HG03060 (cell line): ENCODE measurements at regions not wholly inside any gene's neighbourhood (a gene's known extent, or its start where the extent isn't known, plus 50 kb on each side); places are given as distances from the start of the nearest gene placed in this dataset.
"Not testable (repeated sequence)": the region's sequence is repeated elsewhere in the genome, so short reads cannot be mapped to it uniquely, and the experiment has no call there.

Source experiments
- ATAC-seq: cut with Tn5 transposase; IDR thresholded peaks from one replicate; pipeline ENCODE4 v1.9.1; 2021; ENCODE audit warnings: low read depth, moderate number of reproducible peaks; ENCODE audit not compliant: unreplicated experiment

GRCh38 chr5:158233735-158234322 lies 374.9 kb upstream of the CLINT1 start:
- no peak for ATAC-seq

DNA sequence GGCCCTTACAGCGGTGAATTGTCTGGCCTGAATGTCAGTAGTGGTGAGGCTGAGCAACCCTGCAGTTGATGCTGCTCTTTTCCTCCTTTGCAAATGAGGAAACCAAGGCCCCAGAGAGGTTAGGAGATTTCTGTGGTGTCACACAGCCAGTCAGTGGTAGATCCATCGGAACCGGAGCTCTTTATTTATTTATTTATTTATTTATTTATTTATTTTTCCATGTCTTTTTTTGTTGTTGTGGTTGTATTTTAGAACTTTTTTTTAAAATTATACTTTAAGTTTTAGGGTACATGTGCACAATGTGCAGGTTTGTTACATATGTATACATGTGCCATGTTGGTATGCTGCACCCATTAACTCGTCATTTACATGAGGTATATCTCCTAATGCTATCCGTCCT lies 368.4 kb upstream of the CLINT1 start:
- ATAC-seq, result not testable (repeated sequence)

- ATAC-seq, result no peak
Measured at GRCh38 chr5:158226496-158226895, 367.6 kb upstream of the CLINT1 start.

- no peak for ATAC-seq
Measured at GRCh38 chr5:158224253-158224652, 365.3 kb upstream of the CLINT1 start.

- no peak for ATAC-seq
Measured at GRCh38 chr5:158223054-158223600, 364.2 kb upstream of the CLINT1 start.

GRCh38 chr5:158212917-158213316 lies 354.0 kb upstream of the CLINT1 start:
- no peak for ATAC-seq

- ATAC-seq, result no peak
Measured at GRCh38 chr5:158212237-158212636, 353.3 kb upstream of the CLINT1 start.

DNA sequence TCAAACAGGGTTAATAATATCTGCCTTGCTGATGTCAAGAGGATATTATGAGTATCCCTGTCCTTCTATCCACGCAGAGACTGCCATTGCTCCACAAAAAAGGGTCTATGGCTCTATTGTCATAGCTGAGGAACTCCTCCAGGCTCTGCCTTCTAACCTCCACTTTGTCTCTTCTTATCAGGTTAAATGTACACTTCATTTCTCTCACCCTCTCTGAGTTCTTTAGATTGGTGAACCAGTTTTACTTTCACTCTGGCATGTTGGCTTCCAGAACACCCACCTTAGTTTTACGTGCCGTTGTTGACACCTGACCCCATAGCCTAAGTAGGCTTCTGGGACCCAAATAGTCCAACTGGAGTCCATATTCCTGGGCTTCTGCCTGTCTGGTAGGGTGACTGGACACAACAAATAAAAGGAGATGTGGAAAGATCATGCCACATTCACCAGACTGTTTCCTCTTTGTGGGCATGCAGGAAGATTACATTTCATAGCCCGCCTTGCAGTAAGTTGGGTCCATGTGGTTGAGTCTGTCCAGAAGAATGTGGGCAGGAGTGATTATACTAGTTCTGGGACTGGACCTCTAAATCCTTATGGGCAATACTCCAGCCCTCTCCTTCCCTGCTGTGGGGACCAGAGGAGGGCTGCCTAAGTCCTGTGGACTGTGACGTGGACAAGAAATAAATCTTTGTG lies 350.4 kb upstream of the CLINT1 start:
- ATAC-seq, result no peak

DNA sequence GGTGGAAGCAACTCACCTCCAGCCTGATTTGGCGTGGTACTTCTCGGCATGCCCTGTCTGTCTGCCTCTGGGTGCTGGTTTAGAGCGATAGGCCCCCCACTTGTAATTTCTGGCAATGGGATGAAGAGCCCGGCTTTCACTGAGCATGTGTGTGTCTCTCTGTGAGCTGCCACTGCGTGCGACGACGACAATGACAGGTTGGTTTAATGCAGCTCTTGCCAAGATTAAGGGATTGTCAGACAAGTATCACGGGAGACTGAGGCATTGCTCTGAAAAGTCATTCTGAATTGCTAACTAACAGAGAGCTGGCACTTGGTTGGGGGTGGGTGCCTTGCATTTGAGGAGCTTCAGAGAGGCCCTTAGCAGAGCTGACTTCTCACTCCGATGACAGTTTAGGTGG lies 348.8 kb upstream of the CLINT1 start:
- ATAC-seq, result no peak

- no peak for ATAC-seq
Measured at GRCh38 chr5:158205992-158206391, 347.0 kb upstream of the CLINT1 start.

DNA sequence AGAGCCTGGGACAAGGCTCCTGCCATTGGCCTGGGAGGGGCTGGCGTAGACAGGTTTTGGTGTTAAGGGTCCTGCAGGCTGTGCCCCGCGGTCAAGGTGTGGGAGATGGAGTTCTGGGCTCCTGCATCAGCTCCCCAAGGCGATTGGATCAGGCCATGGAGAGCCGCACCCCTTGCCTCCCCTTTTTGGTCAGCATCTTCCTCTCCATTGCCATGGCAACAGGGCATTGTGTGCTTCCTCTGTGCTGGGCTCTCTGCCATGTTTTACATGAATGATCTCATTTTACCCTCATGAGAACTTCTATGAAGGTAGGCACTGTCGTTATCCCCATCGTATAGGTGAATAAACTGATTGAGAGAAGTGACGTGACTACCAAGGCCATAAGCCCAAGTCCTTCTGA lies 344.3 kb upstream of the CLINT1 start:
- no peak for ATAC-seq

- ATAC-seq, result no peak
Measured at GRCh38 chr5:158202801-158203200, 343.9 kb upstream of the CLINT1 start.

DNA sequence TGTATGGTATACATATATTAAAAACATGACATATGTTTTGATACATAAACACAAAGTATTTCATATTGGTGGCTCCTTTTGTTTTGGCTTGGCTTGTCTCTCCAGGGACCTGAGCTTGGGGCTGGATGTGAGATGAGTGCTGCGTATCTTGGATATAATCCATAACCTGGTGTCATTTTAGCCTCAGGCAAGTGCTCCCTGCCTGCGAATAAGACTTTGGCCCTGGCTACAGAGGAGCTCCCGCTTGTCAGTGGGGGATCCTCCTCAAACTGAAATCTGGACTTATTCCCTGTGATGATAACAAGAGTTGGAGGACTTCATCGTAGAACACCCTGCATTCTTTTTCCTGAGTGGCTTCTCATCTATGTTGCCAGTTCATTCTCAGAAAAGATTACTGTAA lies 341.7 kb upstream of the CLINT1 start:
- no peak for ATAC-seq

- peak; percentile 86 for ATAC-seq
Measured at GRCh38 chr5:158198636-158199035, 339.7 kb upstream of the CLINT1 start.

DNA sequence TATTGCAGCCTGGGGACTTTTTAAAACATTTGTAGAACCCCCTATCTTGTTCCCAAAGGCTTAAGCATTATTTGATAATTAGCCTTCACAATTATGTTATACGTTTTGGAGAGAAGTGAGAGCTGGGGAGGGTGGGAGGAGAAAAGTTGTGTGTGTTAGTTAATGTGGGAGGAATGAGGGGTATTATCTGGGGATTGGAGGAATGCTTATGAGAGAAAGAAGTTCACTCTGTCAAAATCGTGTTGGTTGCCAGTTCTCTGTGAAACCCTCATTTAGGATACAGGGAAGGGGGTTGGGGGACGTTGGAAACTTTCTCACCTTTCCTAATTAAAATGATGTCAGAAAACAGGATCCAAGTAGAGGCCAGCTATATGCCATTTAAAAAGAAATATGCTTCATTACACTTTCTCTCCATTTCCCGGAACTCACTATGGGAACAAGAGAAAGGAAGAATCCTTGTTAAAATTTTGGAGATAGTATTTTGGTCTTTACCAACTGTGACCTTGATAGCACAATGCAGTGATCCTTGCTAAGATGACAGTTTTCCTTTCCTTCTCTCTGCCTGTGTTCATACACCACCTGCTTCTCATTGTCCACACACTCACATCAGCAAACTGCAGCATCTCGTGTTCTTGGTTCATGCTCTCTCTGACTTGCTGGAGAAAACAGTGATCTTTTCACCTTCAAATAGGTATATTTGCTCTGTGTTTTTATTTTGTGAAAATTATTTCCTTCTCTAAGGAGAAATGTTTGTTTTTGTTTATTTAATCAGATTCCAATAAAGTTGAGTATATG lies 336.7 kb upstream of the CLINT1 start:
- ATAC-seq, result no peak

DNA sequence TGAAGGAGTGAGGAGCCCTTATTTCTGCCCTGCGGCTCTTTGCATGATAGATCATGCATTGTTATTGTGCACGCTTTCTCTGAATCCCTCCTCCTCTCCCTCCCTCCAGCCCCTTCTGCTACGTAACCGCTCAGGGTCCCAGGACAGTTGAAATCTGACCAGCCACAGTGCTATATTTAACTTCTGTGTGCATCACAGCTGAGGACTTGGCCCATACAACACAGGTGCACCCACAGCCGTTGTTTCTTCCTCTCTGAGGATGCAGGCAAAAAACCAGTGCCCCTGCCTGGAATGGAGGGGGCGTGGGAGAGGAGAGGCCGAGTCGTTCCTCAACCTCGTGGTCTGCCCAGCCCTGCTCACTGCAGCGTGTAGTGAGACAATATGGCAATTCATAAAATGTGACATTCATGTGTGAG lies 335.6 kb upstream of the CLINT1 start:
- ATAC-seq, result no peak

DNA sequence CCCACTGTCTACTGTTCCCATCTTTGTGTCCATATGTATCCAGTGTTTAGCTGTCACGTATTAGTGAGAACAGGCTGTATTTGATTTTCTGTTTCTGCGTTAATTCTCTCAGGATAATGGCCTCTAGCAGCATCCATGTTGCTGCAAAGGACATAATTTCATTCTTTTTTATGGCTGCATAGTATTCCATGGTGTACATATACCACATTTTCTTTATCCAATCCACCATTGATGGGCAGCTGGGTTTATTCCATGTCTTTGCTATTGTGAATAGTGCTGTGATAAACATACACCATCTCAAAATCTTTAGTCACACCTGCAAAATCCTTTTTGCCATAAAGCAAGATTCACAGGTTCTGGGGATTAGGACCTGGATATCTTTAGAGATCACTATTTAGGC lies 334.4 kb upstream of the CLINT1 start:
- not testable (repeated sequence) for ATAC-seq

DNA sequence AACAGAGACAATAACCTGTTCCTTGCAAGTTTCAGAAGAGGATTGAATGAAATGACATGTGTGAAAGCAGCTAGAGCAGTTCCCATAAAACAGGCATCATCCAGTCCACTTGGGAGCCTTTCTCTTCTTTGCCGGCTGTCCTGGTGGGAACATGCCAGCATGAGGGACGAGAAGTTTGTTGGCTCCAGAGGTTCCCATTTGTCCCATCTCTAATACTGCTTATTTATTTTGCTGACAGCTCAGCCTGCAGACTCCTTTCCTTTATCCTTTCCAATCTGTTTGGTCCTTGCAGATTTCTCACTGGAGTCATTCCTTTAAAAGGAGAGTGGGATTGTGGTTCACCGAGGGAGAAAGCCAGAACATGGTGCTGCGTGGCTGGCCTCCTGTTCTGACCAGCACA lies 321.5 kb upstream of the CLINT1 start:
- no peak for ATAC-seq

DNA sequence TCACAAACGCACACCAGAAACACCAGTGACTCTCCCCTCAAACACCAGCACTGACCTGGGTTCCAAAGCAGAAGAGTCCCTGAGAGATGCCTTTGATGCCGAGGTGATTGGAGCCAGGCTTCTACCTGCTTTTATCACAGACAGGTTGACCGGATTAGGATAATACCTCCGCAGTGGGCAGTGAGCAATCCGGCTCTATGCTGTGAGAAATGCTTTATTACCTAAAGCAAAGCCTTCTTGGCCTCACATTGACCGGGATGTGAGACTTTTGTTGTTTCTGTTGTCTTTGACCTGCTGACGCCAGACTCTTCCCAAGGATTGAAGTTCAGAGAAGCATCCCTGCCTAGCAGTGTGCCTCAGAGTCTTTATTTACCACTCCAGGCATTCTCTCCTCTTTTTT lies 320.3 kb upstream of the CLINT1 start:
- ATAC-seq, result no peak

DNA sequence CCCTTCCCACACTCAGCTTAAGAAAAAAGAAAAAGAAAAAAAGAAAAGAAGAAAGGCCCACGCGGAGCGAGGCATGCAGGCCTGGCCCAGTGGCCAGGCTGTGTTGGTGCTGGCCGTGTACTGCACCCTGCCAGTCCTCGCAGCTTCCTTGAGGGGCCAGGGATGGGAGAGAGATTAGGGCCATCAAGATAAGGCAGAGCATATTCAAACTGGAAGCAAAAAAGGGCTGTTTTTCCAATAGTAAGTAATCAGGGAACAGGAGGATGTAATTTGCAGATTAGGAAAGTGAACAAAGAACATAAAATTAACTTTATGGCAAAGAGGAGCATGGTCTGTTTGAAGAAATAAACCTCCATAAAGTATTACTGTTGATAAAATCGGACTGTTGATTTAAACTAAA lies 319.6 kb upstream of the CLINT1 start:
- ATAC-seq, result no peak

GRCh38 chr5:158177146-158177545 lies 318.2 kb upstream of the CLINT1 start:
- no peak for ATAC-seq
